Hepatocyte (in vitro differentiated cells): ENCODE measurements at regions not wholly inside any gene's neighbourhood (a gene's known extent, or its start where the extent isn't known, plus 50 kb on each side); places are given as distances from the start of the nearest gene placed in this dataset.

Experiments used
- DNase-seq: peaks from one replicate; pipeline ENCODE4 v3.0.0-alpha.2; 2016; ENCODE audit warnings: low spot score
- H2AFZ ChIP-seq: fragments of 200-600 bp; sonication (generic); 2 replicates; pipeline ENCODE4 v1.6.0; 2016; ENCODE audit warnings: antibody characterized with exemption, mild to moderate bottlenecking
- H3K27ac ChIP-seq: fragments of 200-600 bp; sonication (generic); 2 replicates; pipeline ENCODE4 v1.5.1; 2016; ENCODE audit warnings: mild to moderate bottlenecking
- H3K27me3 ChIP-seq: fragments of 200-600 bp; sonication (generic); 2 replicates; pipeline ENCODE4 v1.6.1; 2016
- H3K36me3 ChIP-seq: fragments of 200-600 bp; sonication (generic); replicated peaks from 2 replicates; pipeline ENCODE4 v1.5.1; 2016; ENCODE audit warnings: low read depth; ENCODE audit not compliant: insufficient read depth
- H3K4me1 ChIP-seq: fragments of 200-600 bp; sonication (generic); 2 replicates; pipeline ENCODE4 v1.5.1; 2016; ENCODE audit warnings: mild to moderate bottlenecking, moderate library complexity; ENCODE audit not compliant: insufficient read depth
- H3K4me2 ChIP-seq: fragments of 200-600 bp; sonication (generic); 2 replicates; pipeline ENCODE4 v1.6.0; 2016
- H3K4me3 ChIP-seq: fragments of 200-600 bp; sonication (generic); 2 replicates; pipeline ENCODE4 v1.5.1; 2016; ENCODE audit warnings: mild to moderate bottlenecking
- H3K79me2 ChIP-seq: fragments of 200-600 bp; sonication (generic); 2 replicates; pipeline ENCODE4 v1.6.0; 2017; ENCODE audit warnings: mild to moderate bottlenecking
- H3K9me2 ChIP-seq: fragments of 200-600 bp; sonication (generic); replicated peaks from 2 replicates; pipeline ENCODE4 v1.6.0; 2017; ENCODE audit warnings: mild to moderate bottlenecking; ENCODE audit not compliant: insufficient read depth
- H3K9me3 ChIP-seq: fragments of 200-600 bp; sonication (generic); 2 replicates; pipeline ENCODE4 v1.5.1; 2016; ENCODE audit warnings: low read depth, mild to moderate bottlenecking
- H4K20me1 ChIP-seq: fragments of 200-600 bp; sonication (generic); 2 replicates; pipeline ENCODE4 v1.6.0; 2016; ENCODE audit warnings: mild to moderate bottlenecking; ENCODE audit not compliant: insufficient read depth, poor library complexity, severe bottlenecking
- CTCF ChIP-seq: fragments of 200-600 bp; sonication (generic); IDR thresholded peaks from 2 replicates; pipeline ENCODE4 v1.5.1; 2016; ENCODE audit warnings: antibody characterized with exemption, mild to moderate bottlenecking; ENCODE audit not compliant: poor library complexity
- EZH2 ChIP-seq: fragments of 200-600 bp; sonication (generic); IDR thresholded peaks from 2 replicates; pipeline ENCODE4 v1.6.1; 2016; ENCODE audit warnings: antibody characterized with exemption, mild to moderate bottlenecking, borderline replicate concordance
- EZH2phosphoT487 ChIP-seq: fragments of 200-600 bp; sonication (generic); IDR thresholded peaks from one replicate; pipeline ENCODE4 v1.6.1; 2018; ENCODE audit warnings: antibody characterized with exemption, mild to moderate bottlenecking, low read depth, moderate library complexity; ENCODE audit not compliant: unreplicated experiment, severe bottlenecking
- WGBS: methylation state at CpG from one replicate; pipeline ENCODE4 v1.1.6; 2016; ENCODE audit warnings: low lambda C conversion rate; ENCODE audit errors: missing lambda C conversion rate; 5-methylcytosine and 5-hydroxymethylcytosine counted together

DNA sequence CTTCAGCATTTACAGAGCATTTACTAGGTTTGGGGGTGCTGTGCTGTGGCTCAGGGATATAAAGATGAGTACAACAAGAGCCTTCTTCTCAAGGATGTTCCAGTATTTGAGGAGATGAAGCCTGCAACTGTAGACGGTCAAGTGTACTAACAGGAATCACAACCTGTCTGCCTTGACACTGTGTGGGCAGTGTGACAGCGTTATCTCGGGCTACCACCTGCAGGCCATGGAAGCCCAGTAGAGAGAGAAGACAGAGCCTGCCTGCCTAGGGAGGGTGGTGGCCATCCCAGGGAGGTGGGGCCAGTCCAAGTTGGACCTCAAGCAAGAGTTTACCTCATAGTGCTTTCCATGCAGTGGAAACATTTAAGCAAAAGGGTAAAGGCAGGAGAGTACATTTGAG, 215.1 kb upstream of the ASIC2 start:
- TF ChIP-seq EZH2phosphoT487 = no peak
- TF ChIP-seq EZH2 = no peak
- no peak for TF ChIP-seq CTCF

GRCh38 chr17:33509331-33509730, 216.2 kb upstream of the ASIC2 start:
- no peak for DNase-seq
- Histone ChIP-seq H3K9me2 (no peaks in the 10 kb centered on the region), H3K27me3 (no peaks in the 10 kb centered on the region), H2AFZ (no peak overlapping the region), H3K79me2 (no peaks in the 10 kb centered on the region), H3K27ac (no peak overlapping the region), H3K4me3 (no peak overlapping the region), H3K9me3 (no peaks in the 10 kb centered on the region), H4K20me1 (no peaks in the 10 kb centered on the region), H3K36me3 (no peaks in the 10 kb centered on the region), H3K4me1 (no peaks in the 10 kb centered on the region), H3K4me2 (no peak overlapping the region)
- no peak for TF ChIP-seq EZH2phosphoT487
- no peak for TF ChIP-seq EZH2
- TF ChIP-seq CTCF = no peak
- 78% methylated on average over 8 of the region's 8 CpGs for WGBS

More for the DNA sequence above, 215.1 kb upstream of the ASIC2 start:
- no peak overlapping the region for H3K4me2 ChIP-seq
- no peaks in the 10 kb centered on the region for H3K9me2 ChIP-seq
- H3K27ac ChIP-seq = no peak overlapping the region
- H3K79me2 ChIP-seq = no peaks in the 10 kb centered on the region
- H2AFZ ChIP-seq = no peak overlapping the region
- H3K4me3 ChIP-seq = no peak overlapping the region
- H3K36me3 ChIP-seq = no peaks in the 10 kb centered on the region
- no peaks in the 10 kb centered on the region for H3K4me1 ChIP-seq
- 76% methylated on average over 3 of the region's 3 CpGs for WGBS
- H4K20me1 ChIP-seq = no peaks in the 10 kb centered on the region
- no peak for DNase-seq
- no peaks in the 10 kb centered on the region for H3K27me3 ChIP-seq
- no peaks in the 10 kb centered on the region for H3K9me3 ChIP-seq

- Histone ChIP-seq H3K4me1 (no peaks in the 10 kb centered on the region), H3K27ac (no peak overlapping the region), H4K20me1 (no peaks in the 10 kb centered on the region), H3K9me3 (no peaks in the 10 kb centered on the region), H3K4me3 (no peak overlapping the region), H3K4me2 (no peak overlapping the region), H3K9me2 (no peaks in the 10 kb centered on the region), H3K27me3 (no peaks in the 10 kb centered on the region), H3K36me3 (no peaks in the 10 kb centered on the region), H3K79me2 (no peaks in the 10 kb centered on the region), H2AFZ (no peak overlapping the region)
- TF ChIP-seq EZH2 = no peak
- TF ChIP-seq CTCF = no peak
- no peak for TF ChIP-seq EZH2phosphoT487
- WGBS = 71% methylated on average over 2 of the region's 2 CpGs
- no peak for DNase-seq
Measured at GRCh38 chr17:33511670-33512069, 218.6 kb upstream of the ASIC2 start.

DNA sequence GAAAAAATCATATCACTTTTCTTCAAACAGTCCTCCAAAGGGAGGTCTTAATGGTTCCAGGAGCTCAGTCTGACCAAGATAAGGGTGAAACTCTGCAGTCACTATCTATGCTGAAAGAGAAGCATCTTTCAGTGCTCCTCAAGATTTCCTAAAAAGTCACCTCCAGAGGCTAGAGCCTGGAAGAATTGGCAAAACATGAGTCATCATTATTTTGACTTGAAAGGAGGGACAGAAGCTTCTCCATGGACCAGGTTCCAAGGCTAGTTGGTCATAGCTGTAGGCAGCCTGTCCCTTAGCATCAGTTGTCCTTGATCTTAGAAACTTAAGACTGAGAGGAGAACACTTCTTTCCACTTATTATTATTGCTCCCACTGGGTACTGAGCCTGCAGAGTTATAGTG, 219.0 kb upstream of the ASIC2 start:
- no peaks in the 10 kb centered on the region for H4K20me1 ChIP-seq
- no peaks in the 10 kb centered on the region for H3K27me3 ChIP-seq
- no peaks in the 10 kb centered on the region for H3K79me2 ChIP-seq
- no peaks in the 10 kb centered on the region for H3K36me3 ChIP-seq
- DNase-seq = no peak
- H3K4me1 ChIP-seq = no peaks in the 10 kb centered on the region
- H2AFZ ChIP-seq = no peak overlapping the region
- no peaks in the 10 kb centered on the region for H3K9me3 ChIP-seq
- no peaks in the 10 kb centered on the region for H3K9me2 ChIP-seq
- H3K4me3 ChIP-seq = no peak overlapping the region
- TF ChIP-seq EZH2phosphoT487 = no peak
- TF ChIP-seq EZH2 = no peak
- no peak overlapping the region for H3K4me2 ChIP-seq
- no peak overlapping the region for H3K27ac ChIP-seq
